ENCODE measurements at regions not wholly inside any gene's neighbourhood (a gene's known extent, or its start where the extent isn't known, plus 50 kb on each side); places are given as distances from the start of the nearest gene placed in this dataset.

GRCh38 chr10:21014141-21014540, 117.0 kb upstream of the NEBL start:
- TF ChIP-seq POLR2AphosphoS5 (IDR thresholded peaks at IDR 0.05; ENCODE audit: low read depth, low read length) (no peak), POLR2A (IDR thresholded peaks at IDR 0.05; ENCODE audit: low read depth, low read length) (no peak)
